Hepatic stellate cell (primary cell): ENCODE measurements at regions not wholly inside any gene's neighbourhood (a gene's known extent, or its start where the extent isn't known, plus 50 kb on each side); places are given as distances from the start of the nearest gene placed in this dataset.
"Not testable (repeated sequence)": the region's sequence is repeated elsewhere in the genome, so short reads cannot be mapped to it uniquely, and the experiment has no call there.

ENCODE experiments used
- DNase-seq: peaks from one replicate; pipeline ENCODE4 v3.0.0; 2011; ENCODE audit warnings: low spot score

GRCh38 chr4:100340512-100341485, 150.5 kb upstream of the DDIT4L start:
- no peak for DNase-seq

- no peak for DNase-seq
Measured at GRCh38 chr4:100339870-100340269, 149.6 kb upstream of the DDIT4L start.

- not testable (repeated sequence) for DNase-seq
Measured at GRCh38 chr4:100333491-100333890, 143.2 kb upstream of the DDIT4L start.

- DNase-seq = no peak
Measured at GRCh38 chr4:100317032-100317864, 127.0 kb upstream of the DDIT4L start.

- DNase-seq = no peak
Measured at GRCh38 chr4:100314057-100314456, 123.8 kb upstream of the DDIT4L start.

- no peak for DNase-seq
Measured at GRCh38 chr4:100312615-100313350, 122.5 kb upstream of the DDIT4L start.

GRCh38 chr4:100311181-100311580, 120.9 kb upstream of the DDIT4L start:
- DNase-seq = no peak

GRCh38 chr4:100306018-100306417, 115.8 kb upstream of the DDIT4L start:
- no peak for DNase-seq

- DNase-seq = no peak
Measured at GRCh38 chr4:100302061-100303026, 112.1 kb upstream of the DDIT4L start.

- peak; percentile 30 for DNase-seq
Measured at GRCh38 chr4:100299046-100299840, 109.0 kb upstream of the DDIT4L start.

- DNase-seq = no peak
Measured at GRCh38 chr4:100295792-100296191, 105.5 kb upstream of the DDIT4L start.

GRCh38 chr4:100294356-100294755, 104.1 kb upstream of the DDIT4L start:
- no peak for DNase-seq

- no peak for DNase-seq
Measured at GRCh38 chr4:100290585-100290984, 100.3 kb upstream of the DDIT4L start.

GRCh38 chr4:100289946-100290345, 99.7 kb upstream of the DDIT4L start:
- DNase-seq = no peak

- no peak for DNase-seq
Measured at GRCh38 chr4:100289530-100289888, 99.2 kb upstream of the DDIT4L start.

- DNase-seq = no peak
Measured at GRCh38 chr4:100288811-100289529, 98.7 kb upstream of the DDIT4L start.

- DNase-seq = no peak
Measured at GRCh38 chr4:100288161-100288560, 97.9 kb upstream of the DDIT4L start.

GRCh38 chr4:100287534-100287933, 97.3 kb upstream of the DDIT4L start:
- no peak for DNase-seq

- DNase-seq = no peak
Measured at GRCh38 chr4:100286636-100287035, 96.4 kb upstream of the DDIT4L start.

GRCh38 chr4:100285121-100285520, 94.9 kb upstream of the DDIT4L start:
- no peak for DNase-seq
